HEK293 (cell line): ENCODE measurements at regions not wholly inside any gene's neighbourhood (a gene's known extent, or its start where the extent isn't known, plus 50 kb on each side); places are given as distances from the start of the nearest gene placed in this dataset.

Source experiments
- CTCF ChIA-PET: fragments of 350-600 bp; formaldehyde crosslinking; extraction: SDS; loops from one replicate; lab custom pipeline; 2021; ENCODE audit warnings: antibody characterized with exemption; lab: Yijun Ruan, JAX
- POLR2A ChIA-PET: fragments of 300-600 bp; formaldehyde crosslinking; extraction: SDS; loops from one replicate; lab custom pipeline; 2020; ENCODE audit warnings: antibody characterized with exemption, inconsistent platforms; lab: Yijun Ruan, JAX
- H3K27ac ChIP-seq: fragments of 200-500 bp; sonication (Bioruptor generic); 2 replicates; pipeline ENCODE4 v1.5.1; 2014; ENCODE audit warnings: low read depth, low read length, control low read depth, inconsistent platforms; ENCODE audit errors: extremely low read depth
- H3K36me3 ChIP-seq, 2 experiments: fragments of 200-500 bp in 1 of 2; sonication (Bioruptor generic) in 1 of 2; 1 replicate in 1 of 2; 2 replicates in 1 of 2; pipeline ENCODE4 v1.5.1; 2014 to 2017; ENCODE audit warnings: inconsistent platforms in 2 of 2, low read length in 2 of 2; ENCODE audit not compliant: control insufficient read depth in 2 of 2, insufficient read depth in 1 of 2
- H3K4me1 ChIP-seq: fragments of 200-500 bp; sonication (Bioruptor generic); 2 replicates; pipeline ENCODE4 v1.5.1; 2014; ENCODE audit warnings: mild to moderate bottlenecking, low read length, inconsistent platforms; ENCODE audit not compliant: control insufficient read depth, insufficient read depth
- H3K4me3 ChIP-seq: 2 replicates; pipeline ENCODE4 v1.5.1; 2011; ENCODE audit warnings: low read depth, mild to moderate bottlenecking, control low read depth, low read length, moderate library complexity
- H3K9me3 ChIP-seq: fragments of 200-500 bp; sonication (Bioruptor generic); 2 replicates; pipeline ENCODE4 v1.5.1; 2014; ENCODE audit warnings: low read depth, low read length, inconsistent platforms; ENCODE audit not compliant: control insufficient read depth, insufficient read depth
- ATF2 ChIP-seq: fragments of 450-650 bp; formaldehyde crosslinking; IDR thresholded peaks from 2 replicates; pipeline ENCODE4 v1.5.1; 2016; ENCODE audit warnings: missing biosample characterization, missing genetic modification characterization, low read depth
- GFI1B ChIP-seq: fragments of 450-650 bp; formaldehyde crosslinking; IDR thresholded peaks from 2 replicates; pipeline ENCODE4 v1.5.1; 2016; ENCODE audit warnings: missing biosample characterization, missing genetic modification characterization
- GLI2 ChIP-seq: fragments of 450-650 bp; formaldehyde crosslinking; IDR thresholded peaks from 2 replicates; pipeline ENCODE4; 2017; ENCODE audit warnings: missing biosample characterization, missing genetic modification characterization, low read depth, borderline replicate concordance
- GLI4 ChIP-seq: fragments of 450-650 bp; formaldehyde crosslinking; IDR thresholded peaks from 2 replicates; pipeline ENCODE4 v1.5.1; 2016; ENCODE audit warnings: missing biosample characterization, missing genetic modification characterization
- GLIS1 ChIP-seq: fragments of 450-650 bp; formaldehyde crosslinking; IDR thresholded peaks from 2 replicates; pipeline ENCODE4 v1.5.1; 2016; ENCODE audit warnings: missing biosample characterization, missing genetic modification characterization
- GLIS2 ChIP-seq: fragments of 450-650 bp; formaldehyde crosslinking; IDR thresholded peaks from 2 replicates; pipeline ENCODE4 v1.5.1; 2016; ENCODE audit warnings: missing biosample characterization, missing genetic modification characterization
- IKZF3 ChIP-seq: fragments of 450-650 bp; IDR thresholded peaks from 2 replicates; pipeline ENCODE4 v1.5.0; 2018; ENCODE audit warnings: missing biosample characterization, mild to moderate bottlenecking, missing genetic modification characterization, moderate library complexity
- KLF1 ChIP-seq: fragments of 450-650 bp; formaldehyde crosslinking; IDR thresholded peaks from 2 replicates; pipeline ENCODE4 v1.5.1; 2016; ENCODE audit warnings: missing biosample characterization, missing genetic modification characterization
- YY1 ChIP-seq: fragments of 450-650 bp; formaldehyde crosslinking; IDR thresholded peaks from 2 replicates; pipeline ENCODE4 v1.5.1; 2018; ENCODE audit warnings: missing biosample characterization, missing genetic modification characterization
- ZBTB17 ChIP-seq: fragments of 450-650 bp; formaldehyde crosslinking; IDR thresholded peaks from 2 replicates; pipeline ENCODE4 v1.5.1; 2016; ENCODE audit warnings: missing biosample characterization, missing genetic modification characterization
- ZFP3 ChIP-seq: fragments of 450-650 bp; formaldehyde crosslinking; IDR thresholded peaks from 2 replicates; pipeline ENCODE4 v1.5.1; 2016; ENCODE audit warnings: low read depth, missing biosample characterization, missing genetic modification characterization
- ZNF121 ChIP-seq: fragments of 450-650 bp; formaldehyde crosslinking; IDR thresholded peaks from 2 replicates; pipeline ENCODE4 v1.5.1; 2016; ENCODE audit warnings: missing biosample characterization, missing genetic modification characterization
- ZNF138 ChIP-seq: fragments of 450-650 bp; formaldehyde crosslinking; IDR thresholded peaks from 2 replicates; pipeline ENCODE4 v1.5.1; 2016; ENCODE audit warnings: missing biosample characterization, missing genetic modification characterization, borderline replicate concordance
- ZNF148 ChIP-seq: fragments of 450-650 bp; formaldehyde crosslinking; IDR thresholded peaks from 2 replicates; pipeline ENCODE4 v1.5.0; 2017; ENCODE audit warnings: missing biosample characterization, missing genetic modification characterization, borderline replicate concordance
- ZNF157 ChIP-seq: fragments of 450-650 bp; formaldehyde crosslinking; IDR thresholded peaks from 2 replicates; pipeline ENCODE4 v1.5.1; 2016; ENCODE audit warnings: missing biosample characterization, missing genetic modification characterization
- ZNF16 ChIP-seq: fragments of 450-650 bp; formaldehyde crosslinking; IDR thresholded peaks from 2 replicates; pipeline ENCODE4 v1.5.1; 2016; ENCODE audit warnings: low read depth, missing biosample characterization, missing genetic modification characterization
- ZNF18 ChIP-seq: fragments of 450-650 bp; formaldehyde crosslinking; IDR thresholded peaks from 2 replicates; pipeline ENCODE4 v1.5.1; 2016; ENCODE audit warnings: missing biosample characterization, missing genetic modification characterization
- ZNF211 ChIP-seq: fragments of 450-650 bp; formaldehyde crosslinking; IDR thresholded peaks from 2 replicates; pipeline ENCODE4 v1.5.1; 2016; ENCODE audit warnings: low read depth, missing biosample characterization, missing genetic modification characterization
- ZNF248 ChIP-seq: fragments of 450-650 bp; formaldehyde crosslinking; IDR thresholded peaks from 2 replicates; pipeline ENCODE4 v1.5.1; 2017; ENCODE audit warnings: missing biosample characterization, missing genetic modification characterization
- ZNF362 ChIP-seq: fragments of 450-650 bp; formaldehyde crosslinking; IDR thresholded peaks from 2 replicates; pipeline ENCODE4 v1.5.1; 2016; ENCODE audit warnings: missing biosample characterization, missing genetic modification characterization
- ZNF37A ChIP-seq: fragments of 450-650 bp; IDR thresholded peaks from 2 replicates; pipeline ENCODE4 v1.5.1; 2018; ENCODE audit warnings: missing biosample characterization, missing genetic modification characterization
- ZNF433 ChIP-seq: fragments of 450-650 bp; formaldehyde crosslinking; IDR thresholded peaks from 2 replicates; pipeline ENCODE4 v1.5.1; 2016; ENCODE audit warnings: missing biosample characterization, missing genetic modification characterization, low read depth
- ZNF488 ChIP-seq: fragments of 450-650 bp; formaldehyde crosslinking; IDR thresholded peaks from 2 replicates; pipeline ENCODE4 v1.5.1; 2016; ENCODE audit warnings: missing biosample characterization, missing genetic modification characterization
- ZNF558 ChIP-seq: fragments of 450-650 bp; formaldehyde crosslinking; IDR thresholded peaks from 2 replicates; pipeline ENCODE4 v1.5.1; 2016; ENCODE audit warnings: missing biosample characterization, missing genetic modification characterization
- ZNF830 ChIP-seq: fragments of 450-650 bp; IDR thresholded peaks from 2 replicates; pipeline ENCODE4 v1.5.0; 2018; ENCODE audit warnings: missing biosample characterization, missing genetic modification characterization, low read depth, mild to moderate bottlenecking, moderate library complexity
- TF ChIP-seq, protein P1 (sequence below): fragments of 450-650 bp; formaldehyde crosslinking; IDR thresholded peaks from 2 replicates; pipeline ENCODE4 v1.5.1; 2016; ENCODE audit warnings: missing biosample characterization, missing genetic modification characterization
- TF ChIP-seq, protein P2 (sequence below): fragments of 450-650 bp; formaldehyde crosslinking; IDR thresholded peaks from 2 replicates; pipeline ENCODE4 v1.5.1; 2016; ENCODE audit warnings: missing biosample characterization, missing genetic modification characterization

DNA sequence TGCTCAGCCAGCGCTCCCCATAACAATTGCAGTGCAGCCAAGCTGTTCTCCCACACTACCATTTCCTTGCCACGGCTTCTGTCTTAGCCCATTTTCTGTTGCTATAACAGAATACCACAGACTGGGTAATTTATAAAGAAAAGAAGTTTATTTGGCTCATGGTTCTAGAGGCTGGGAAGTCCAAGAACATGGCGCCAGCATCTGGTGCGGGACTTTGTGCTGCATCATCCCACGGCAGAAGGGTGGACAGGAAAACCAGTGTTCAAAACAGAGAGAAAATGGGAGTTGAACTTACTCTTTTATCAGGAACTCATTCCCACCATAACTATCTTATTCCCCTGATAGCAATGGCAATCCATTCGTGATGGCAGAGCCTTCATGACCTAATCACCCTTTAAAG, 104.6 kb downstream of the FHDC1 start:
- Histone ChIP-seq H3K9me3 (no peaks in the 10 kb centered on the region), H3K4me1 (no peaks in the 10 kb centered on the region), H3K27ac (no peak overlapping the region), H3K4me3 (no peak overlapping the region), H3K36me3 (no peaks in the 10 kb centered on the region)
- ChIA-PET POLR2A (no interaction called here), CTCF (no interaction called here)
- TF ChIP-seq ZNF138 (tag by site-specific recombination) = no peak
- no peak for TF ChIP-seq ZNF211 (tag by site-specific recombination)
- TF ChIP-seq ZNF18 (tag by site-specific recombination) = no peak
- no peak for TF ChIP-seq ZNF433 (tag by site-specific recombination)
- no peak for TF ChIP-seq GFI1B
- no peak for TF ChIP-seq ZNF830 (tag by site-specific recombination)
- TF ChIP-seq, protein P1, sequence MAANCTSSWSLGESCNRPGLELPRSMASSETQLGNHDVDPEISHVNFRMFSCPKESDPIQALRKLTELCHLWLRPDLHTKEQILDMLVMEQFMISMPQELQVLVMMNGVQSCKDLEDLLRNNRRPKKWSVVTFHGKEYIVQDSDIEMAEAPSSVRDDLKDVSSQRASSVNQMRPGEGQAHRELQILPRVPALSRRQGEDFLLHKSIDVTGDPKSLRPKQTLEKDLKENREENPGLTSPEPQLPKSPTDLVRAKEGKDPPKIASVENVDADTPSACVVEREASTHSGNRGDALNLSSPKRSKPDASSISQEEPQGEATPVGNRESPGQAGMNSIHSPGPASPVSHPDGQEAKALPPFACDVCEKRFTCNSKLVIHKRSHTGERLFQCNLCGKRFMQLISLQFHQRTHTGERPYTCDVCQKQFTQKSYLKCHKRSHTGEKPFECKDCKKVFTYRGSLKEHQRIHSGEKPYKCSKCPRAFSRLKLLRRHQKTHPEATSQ (tag by site-specific recombination) = no peak
- no peak for TF ChIP-seq GLI2 (tag by site-specific recombination)
- TF ChIP-seq KLF1 (tag by site-specific recombination) = no peak
- no peak for TF ChIP-seq ZNF558 (tag by site-specific recombination)
- TF ChIP-seq ZNF362 (tag by site-specific recombination) = no peak
- no peak for TF ChIP-seq ZFP3 (tag by site-specific recombination)
- TF ChIP-seq ZNF16 (tag by site-specific recombination) = no peak
- TF ChIP-seq YY1 (tag by site-specific recombination) = no peak

- CTCF ChIA-PET = no interaction called here
- H3K4me3 ChIP-seq = no peak overlapping the region
- TF ChIP-seq ZNF121 (tag by site-specific recombination) = no peak
- no peak for TF ChIP-seq ZNF248 (tag by site-specific recombination)
- TF ChIP-seq GLIS2 (tag by site-specific recombination) = no peak
- no peak for TF ChIP-seq ATF2
- no peak for TF ChIP-seq IKZF3 (tag by site-specific recombination)
- TF ChIP-seq, protein P2, sequence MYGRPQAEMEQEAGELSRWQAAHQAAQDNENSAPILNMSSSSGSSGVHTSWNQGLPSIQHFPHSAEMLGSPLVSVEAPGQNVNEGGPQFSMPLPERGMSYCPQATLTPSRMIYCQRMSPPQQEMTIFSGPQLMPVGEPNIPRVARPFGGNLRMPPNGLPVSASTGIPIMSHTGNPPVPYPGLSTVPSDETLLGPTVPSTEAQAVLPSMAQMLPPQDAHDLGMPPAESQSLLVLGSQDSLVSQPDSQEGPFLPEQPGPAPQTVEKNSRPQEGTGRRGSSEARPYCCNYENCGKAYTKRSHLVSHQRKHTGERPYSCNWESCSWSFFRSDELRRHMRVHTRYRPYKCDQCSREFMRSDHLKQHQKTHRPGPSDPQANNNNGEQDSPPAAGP (tag by site-specific recombination) = no peak
- TF ChIP-seq ZBTB17 (tag by site-specific recombination) = no peak
- no peak for TF ChIP-seq GLIS1 (tag by site-specific recombination)
- TF ChIP-seq ZNF157 (tag by site-specific recombination) = no peak
- TF ChIP-seq ZNF488 (tag by site-specific recombination) = no peak
- TF ChIP-seq ZNF37A (tag by site-specific recombination) = no peak
- TF ChIP-seq ZNF148 = no peak
- no peak for TF ChIP-seq GLI4
- TF ChIP-seq KLF1 (tag by site-specific recombination) = no peak
Measured at GRCh38 chr4:153044036-153044435, 107.9 kb downstream of the FHDC1 start.

More at GRCh38 chr4:153044036-153044435, 107.9 kb downstream of the FHDC1 start:
- Histone ChIP-seq H3K4me1 (no peaks in the 10 kb centered on the region), H3K27ac (no peak overlapping the region), H3K9me3 (no peaks in the 10 kb centered on the region), H3K36me3 (no peaks in the 10 kb centered on the region)
- POLR2A ChIA-PET = no interaction called here
